SKM-1 treated with dmso at 0.1 percent for 144 hours (cell line): ENCODE measurements at regions not wholly inside any gene's neighbourhood (a gene's known extent, or its start where the extent isn't known, plus 50 kb on each side); places are given as distances from the start of the nearest gene placed in this dataset.
"Not testable (repeated sequence)": the region's sequence is repeated elsewhere in the genome, so short reads cannot be mapped to it uniquely, and the experiment has no call there.

ENCODE experiments used
- DNase-seq: peaks from one replicate; lab custom pipeline; 2025; ENCODE audit not compliant: unreplicated experiment; lab: John Stamatoyannopoulos, UW

DNA sequence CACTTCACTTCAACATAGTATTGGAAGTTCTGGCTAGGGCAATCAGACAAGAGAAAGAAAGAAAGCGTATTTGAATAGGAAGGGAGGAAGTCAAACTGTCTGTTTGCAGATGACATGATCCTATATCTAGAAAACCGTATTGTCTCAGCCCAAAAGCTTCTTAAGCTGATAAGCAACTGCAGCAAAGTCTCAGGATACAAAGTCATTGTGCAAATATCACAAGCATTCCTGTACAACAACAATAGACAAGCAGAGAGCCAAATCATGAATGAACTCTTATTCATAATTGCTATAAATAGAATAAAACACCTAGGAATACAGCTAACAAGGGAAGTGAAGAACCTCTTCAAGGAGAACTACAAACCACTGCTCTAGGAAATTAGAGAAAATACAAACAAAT is 473.9 kb upstream of the SOX9 start:
- DNase-seq: not testable (repeated sequence)

DNA sequence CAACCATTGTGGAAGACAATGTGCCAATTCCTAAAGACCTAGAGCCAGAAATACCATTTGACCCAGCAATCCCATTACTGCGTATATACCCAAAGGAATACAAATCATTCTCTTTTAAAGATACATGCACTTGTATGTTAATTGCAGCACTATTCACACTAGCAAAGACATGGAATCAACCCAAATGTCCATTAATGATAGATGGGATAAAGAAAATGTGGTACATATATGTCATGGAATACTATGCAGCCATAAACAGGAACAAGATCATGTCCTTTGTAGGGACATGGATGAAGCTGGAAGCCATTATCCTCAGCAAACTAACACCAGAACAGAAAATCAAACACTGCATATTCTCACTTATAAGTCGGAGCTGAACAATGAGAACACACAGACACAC is 472.5 kb upstream of the SOX9 start:
- not testable (repeated sequence) for DNase-seq

GRCh38 chr17:71649941-71650350 is 470.9 kb upstream of the SOX9 start:
- DNase-seq: no peak

DNA sequence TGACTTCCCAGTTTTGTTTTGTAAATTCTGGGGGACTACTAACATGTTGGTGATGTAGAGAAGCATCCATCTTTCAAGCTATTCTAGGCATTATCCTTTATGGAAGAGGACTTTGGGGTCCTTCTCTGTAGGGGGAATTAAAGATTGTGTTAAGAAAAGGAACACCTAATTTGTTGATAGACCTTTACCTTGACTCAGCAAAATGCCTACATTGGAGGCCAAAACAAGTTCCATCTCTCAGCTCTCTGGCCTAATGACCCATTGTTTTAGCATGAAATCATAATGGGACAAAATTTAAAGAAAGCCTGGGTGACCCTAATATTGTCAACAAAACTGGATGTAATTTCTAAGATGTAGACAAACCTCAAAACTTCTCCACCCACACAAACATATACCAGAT is 465.3 kb upstream of the SOX9 start:
- DNase-seq: no peak

DNA sequence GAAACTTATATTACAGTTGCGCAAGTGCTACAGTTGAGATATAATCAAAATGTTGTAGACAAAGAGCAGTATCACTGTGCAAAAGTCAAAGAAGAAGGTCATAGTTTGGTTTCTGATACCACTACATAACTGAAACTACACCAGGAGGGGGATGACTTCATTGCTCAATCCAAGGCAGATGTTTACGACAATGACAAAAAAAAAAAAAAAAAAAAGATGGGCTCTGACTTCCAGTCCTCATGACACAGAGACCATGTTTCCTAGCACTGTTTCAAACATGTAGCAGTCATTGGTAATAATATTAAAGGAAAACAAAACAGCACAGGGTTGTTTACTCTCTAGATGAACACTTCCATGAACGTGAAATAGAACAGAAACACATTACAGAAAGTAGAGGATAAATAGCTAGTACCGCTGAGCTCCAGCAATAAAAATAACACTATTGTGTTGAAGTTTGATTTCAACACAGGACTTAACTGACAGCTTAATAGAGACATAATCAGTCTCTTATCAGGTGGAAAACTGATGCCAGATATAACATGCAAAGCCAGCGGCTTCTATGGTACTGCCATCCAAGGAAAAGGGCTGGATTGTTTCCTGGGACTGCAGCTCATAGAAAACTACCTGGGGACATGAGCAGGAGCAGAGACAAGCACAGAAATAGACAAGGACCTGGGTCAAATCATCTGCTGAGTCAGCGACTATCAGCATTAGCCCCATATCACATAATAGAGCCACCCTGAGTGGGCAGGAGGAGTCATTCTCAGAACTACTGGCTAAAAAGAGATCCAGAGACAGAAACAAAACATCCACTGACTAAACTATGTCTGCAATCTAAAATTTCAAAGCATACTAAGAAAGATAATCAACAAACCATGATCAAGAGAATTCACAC is 463.6 kb upstream of the SOX9 start:
- DNase-seq: no peak

GRCh38 chr17:71658996-71659395 is 461.8 kb upstream of the SOX9 start:
- no peak for DNase-seq

- DNase-seq: no peak
These were observed 456.0 kb upstream of the SOX9 start for GRCh38 chr17:71664861-71665260.

DNA sequence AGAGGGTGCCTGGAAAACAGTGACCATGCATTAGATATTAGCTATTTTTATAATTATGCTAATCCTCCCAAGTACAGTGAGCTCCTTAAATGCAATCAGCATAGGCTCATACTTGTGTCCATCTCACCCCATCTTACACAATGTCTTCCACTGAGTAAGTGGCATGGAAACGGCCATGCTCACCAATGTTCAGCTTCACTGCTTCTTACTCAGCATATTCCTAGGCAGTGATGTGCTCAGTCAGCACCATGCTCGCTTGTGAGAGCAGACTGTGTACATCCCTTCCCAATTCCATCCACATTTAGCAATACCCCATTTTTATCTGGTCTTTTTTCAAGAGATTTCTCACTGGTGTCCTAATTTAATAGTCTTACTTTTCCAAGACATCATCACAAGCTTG is 454.8 kb upstream of the SOX9 start:
- no peak for DNase-seq

GRCh38 chr17:71667661-71668060 is 453.2 kb upstream of the SOX9 start:
- DNase-seq: no peak

- DNase-seq: no peak
These were observed 452.0 kb upstream of the SOX9 start for GRCh38 chr17:71668807-71669206.

GRCh38 chr17:71677439-71677838 is 443.4 kb upstream of the SOX9 start:
- DNase-seq: no peak

GRCh38 chr17:71679832-71680231 is 441.0 kb upstream of the SOX9 start:
- no peak for DNase-seq

- no peak for DNase-seq
These were observed 439.2 kb upstream of the SOX9 start for GRCh38 chr17:71681427-71682173.

DNA sequence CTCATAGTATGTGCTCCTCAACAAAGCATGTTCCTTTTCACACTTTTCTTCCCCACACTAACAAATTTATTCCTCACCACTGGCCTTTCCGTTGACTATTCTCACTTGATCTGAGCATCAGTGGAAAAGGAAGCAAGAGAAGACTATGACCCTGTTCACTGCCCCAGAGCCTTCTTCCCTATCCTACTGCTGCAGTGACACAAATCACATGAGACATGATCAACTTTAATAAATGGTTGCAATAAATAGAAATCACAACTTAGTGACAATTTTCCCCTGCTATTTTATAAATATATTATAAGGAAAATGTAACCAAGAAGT is 438.7 kb upstream of the SOX9 start:
- DNase-seq: no peak

DNA sequence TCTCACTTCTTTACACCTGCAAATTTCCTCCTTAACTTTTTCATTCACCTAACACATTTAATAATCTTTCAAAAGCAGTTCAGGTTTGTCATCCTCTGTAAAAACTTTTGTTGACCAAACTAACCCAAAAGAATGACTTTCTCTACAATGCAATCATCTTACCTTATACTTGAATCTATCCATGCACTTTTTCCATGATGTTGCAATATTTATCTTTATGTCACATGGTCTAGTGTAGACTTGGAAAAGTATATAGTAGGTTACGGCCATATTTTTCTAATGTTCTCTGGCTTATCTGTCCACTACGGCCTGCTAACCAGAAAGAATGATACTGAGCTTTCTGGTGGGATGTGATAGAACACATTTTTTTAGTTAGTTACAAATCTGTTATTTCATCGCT is 431.0 kb upstream of the SOX9 start:
- DNase-seq: no peak

DNA sequence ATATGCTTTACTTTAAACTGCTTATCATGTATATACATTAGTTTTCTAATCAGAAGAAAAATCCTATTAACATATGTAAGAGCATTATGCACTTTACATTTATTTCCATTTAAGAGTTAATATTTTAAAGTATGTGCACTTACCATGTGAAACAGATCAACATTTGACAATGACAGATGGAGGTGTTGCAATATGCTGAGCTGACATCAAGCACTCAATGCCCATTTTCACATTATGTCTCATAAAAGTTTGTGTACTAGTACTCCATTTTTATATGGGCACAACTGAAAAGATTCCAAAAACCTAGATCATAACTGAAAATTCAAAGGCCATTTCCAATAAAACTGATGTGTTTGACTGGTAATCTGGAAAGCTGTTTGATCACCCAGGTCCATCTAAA is 420.9 kb upstream of the SOX9 start:
- DNase-seq: no peak

DNA sequence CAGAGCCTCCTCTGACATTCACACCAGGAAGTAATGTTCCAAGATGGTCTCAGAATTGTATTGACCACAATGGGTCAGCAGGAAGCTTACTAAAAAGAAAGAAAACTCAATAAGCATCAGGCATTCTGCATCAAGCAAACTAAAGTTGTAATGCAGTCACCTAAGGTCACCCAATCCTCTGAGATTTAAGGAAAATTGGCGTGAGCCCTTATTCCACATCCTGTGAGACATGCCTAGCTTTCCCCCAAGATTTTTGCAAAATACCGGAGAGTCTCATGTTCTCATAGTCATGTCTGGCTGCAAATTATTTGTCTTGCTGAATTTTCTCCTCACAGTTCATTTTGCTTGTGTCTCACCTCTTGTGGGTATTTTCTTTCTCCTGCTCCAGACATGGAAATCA is 417.1 kb upstream of the SOX9 start:
- no peak for DNase-seq

DNA sequence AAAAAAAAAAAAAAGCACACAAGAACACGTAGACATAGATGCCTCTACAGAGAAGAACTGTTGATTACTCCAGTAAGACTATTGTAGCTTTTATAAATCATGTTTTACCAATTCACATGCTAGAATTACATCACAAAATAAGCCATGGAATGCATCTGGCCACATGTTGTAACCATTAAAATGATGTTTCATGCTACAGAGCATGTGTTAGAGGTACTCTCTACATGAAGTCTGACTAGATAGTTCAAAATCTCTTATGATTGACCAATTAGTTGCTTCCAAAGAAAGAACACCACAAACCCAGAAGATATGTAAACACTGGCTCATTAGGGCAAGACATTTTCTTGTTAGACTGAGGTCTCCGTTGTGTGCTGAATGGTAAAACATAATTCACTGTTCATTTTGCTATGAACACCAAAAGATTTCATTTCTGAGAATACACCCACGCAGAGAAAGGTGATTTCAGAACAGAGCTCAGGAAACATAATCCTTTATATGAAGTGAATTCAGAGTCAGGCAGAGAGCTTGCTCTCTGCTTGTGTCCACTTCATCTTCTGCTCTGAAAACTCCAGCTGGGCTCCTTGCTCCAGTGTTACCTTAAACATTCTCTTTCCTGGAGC is 411.4 kb upstream of the SOX9 start:
- DNase-seq: no peak

GRCh38 chr17:71709946-71710345 is 410.9 kb upstream of the SOX9 start:
- DNase-seq: no peak

DNA sequence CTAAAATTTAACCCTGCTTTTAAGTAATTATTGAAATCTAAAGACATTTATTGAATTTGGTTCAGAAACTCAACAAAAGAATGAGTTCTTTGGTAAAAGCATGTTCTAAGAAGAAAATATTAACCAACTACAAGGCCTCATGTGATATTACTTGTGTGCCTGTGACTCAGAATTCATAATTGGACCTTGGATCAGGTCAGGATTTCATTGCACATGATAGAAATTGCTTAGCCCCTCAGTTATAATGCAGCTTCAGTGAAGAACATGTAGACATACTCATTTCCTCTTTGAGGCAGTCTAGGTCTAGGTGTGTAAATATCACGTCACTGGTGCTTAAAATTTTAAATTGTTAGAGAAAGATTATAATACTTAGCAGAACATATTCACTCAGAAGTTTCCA is 410.0 kb upstream of the SOX9 start:
- DNase-seq: no peak

GRCh38 chr17:71713846-71714245 is 407.0 kb upstream of the SOX9 start:
- DNase-seq: no peak

DNA sequence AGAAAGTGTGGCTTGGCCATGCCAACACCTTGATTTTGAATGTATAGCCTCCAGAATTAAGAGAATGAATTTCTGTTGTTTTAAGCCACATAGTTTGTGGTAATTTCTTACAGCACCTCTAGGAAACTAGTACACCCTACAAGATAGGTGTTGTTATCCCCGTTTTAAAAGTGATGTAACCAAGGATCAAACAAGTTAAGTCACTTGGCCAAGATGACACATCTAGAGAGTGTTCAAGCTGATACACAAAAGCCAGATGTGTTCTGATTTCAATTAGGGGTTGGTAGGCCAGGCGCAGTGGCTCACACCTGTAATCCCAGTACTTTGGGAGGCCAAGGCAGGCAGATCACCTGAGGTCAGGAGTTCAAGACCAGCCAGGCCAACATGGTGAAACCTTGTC is 396.5 kb upstream of the SOX9 start:
- DNase-seq: no peak
